Sigmoid colon (tissue), 6 donors: ENCODE measurements at regions not wholly inside any gene's neighbourhood (a gene's known extent, or its start where the extent isn't known, plus 50 kb on each side); places are given as distances from the start of the nearest gene placed in this dataset.

Source experiments
- DNase-seq: peaks from one replicate; pipeline ENCODE4 v3.0.0-alpha.2; 2019
- H3K27ac ChIP-seq, 4 donors: fragments of 200-600 bp; sonication (generic); one replicate each; pipeline ENCODE4 v1.5.1; 2016 to 2019; ENCODE audit warnings: mild to moderate bottlenecking in 1 of 4
- H3K27me3 ChIP-seq, 3 donors: fragments of 200-600 bp; sonication (generic); one replicate each; pipeline ENCODE4 v1.5.1; 2019; ENCODE audit warnings: mild to moderate bottlenecking in 1 of 3
- H3K36me3 ChIP-seq, 4 donors: fragments of 200-600 bp; sonication (generic); one replicate each; pipeline ENCODE4 v1.5.1; 2016 to 2019
- H3K4me1 ChIP-seq, 4 donors: fragments of 200-600 bp; sonication (generic); one replicate each; pipeline ENCODE4 v1.5.1; 2017 to 2019
- H3K4me3 ChIP-seq, 4 donors: fragments of 200-600 bp; sonication (generic); one replicate each; pipeline ENCODE4 v1.5.1; 2017 to 2019; ENCODE audit warnings: mild to moderate bottlenecking in 2 of 4, moderate library complexity in 1 of 4
- H3K9me3 ChIP-seq, 4 donors: fragments of 200-600 bp in 3 of 4; sonication (generic) in 3 of 4; one replicate each; pipeline versions ENCODE4 v1.5.1 to v1.6.1; 2013 to 2019
- EP300 ChIP-seq, 4 donors: sonication (generic); formaldehyde crosslinking; IDR thresholded peaks; one replicate each; pipeline ENCODE4 v1.6.1; 2017; ENCODE audit warnings: antibody characterized with exemption in 4 of 4
- POLR2A ChIP-seq, 2 donors: fragments of 450-650 bp; IDR thresholded peaks; one replicate each; pipeline ENCODE4 v1.6.1; 2016; ENCODE audit warnings: antibody characterized with exemption in 2 of 2, mild to moderate bottlenecking in 2 of 2, moderate library complexity in 2 of 2
- POLR2AphosphoS5 ChIP-seq, 4 donors: sonication (generic); formaldehyde crosslinking; IDR thresholded peaks; one replicate each; pipeline ENCODE4 v1.6.1; 2017; ENCODE audit warnings: antibody characterized with exemption in 4 of 4
- WGBS, 2 donors: extraction: QIAGEN DNeasy Blood & Tissue Kit; methylation state at CpG; one replicate each; pipeline ENCODE4 v1.1.7; 2013; 5-methylcytosine and 5-hydroxymethylcytosine counted together
- intact Hi-C: fragments of 100-400 bp; cut with DNase I; formaldehyde crosslinking; loops from one replicate; pipeline ENCODE4 v1.15.1; 2023
- TF ChIP-seq, protein P1 (sequence below), 4 experiments: fragments of 450-650 bp in 3 of 4; fragments of 200-600 bp in 1 of 4; IDR thresholded peaks; one replicate each; pipeline ENCODE4 v1.5.1; 2016 to 2019; ENCODE audit warnings: antibody characterized with exemption in 4 of 4, mild to moderate bottlenecking in 3 of 4, moderate library complexity in 2 of 4
- donor health status: healthy with polysubstance abuse.
- donor health status: healthy.

DNA sequence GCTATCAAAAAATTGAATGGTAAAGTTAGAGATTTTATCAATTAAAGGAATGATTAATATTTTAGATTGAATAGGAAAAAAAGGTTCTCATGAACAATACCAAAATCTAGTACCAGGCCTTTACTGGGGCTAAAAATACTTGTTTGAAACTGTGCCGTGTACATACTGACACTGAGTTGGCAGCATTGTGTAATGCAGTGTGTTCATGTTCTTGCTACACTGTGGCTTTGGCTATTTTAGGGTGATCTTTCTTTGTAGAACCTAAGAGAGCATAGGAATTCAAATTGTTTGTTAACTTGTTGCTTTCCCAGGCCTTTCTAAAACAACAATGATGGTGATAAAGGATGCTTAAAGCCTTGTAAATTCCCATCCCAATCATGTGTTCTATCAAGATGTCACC, 80.9 kb downstream of the KIF4B start:
- Histone ChIP-seq H3K4me1 (peaks cover 0 to 28% (median 23%) of the 10 kb centered on the region in 4 donors), H3K27me3 (no peaks in the 10 kb centered on the region), H3K36me3 (no peaks in the 10 kb centered on the region), H3K27ac (peak overlapping the region in 1 of 4 donors; percentile 22), H3K9me3 (no peaks in the 10 kb centered on the region), H3K4me3 (no peak overlapping the region)
- WGBS, 2 donors, result 86 to 89% methylated on average over 1 of the region's 1 CpG
- intact Hi-C loops, result no loop called here
- DNase-seq, result no peak
- TF ChIP-seq, protein P1, sequence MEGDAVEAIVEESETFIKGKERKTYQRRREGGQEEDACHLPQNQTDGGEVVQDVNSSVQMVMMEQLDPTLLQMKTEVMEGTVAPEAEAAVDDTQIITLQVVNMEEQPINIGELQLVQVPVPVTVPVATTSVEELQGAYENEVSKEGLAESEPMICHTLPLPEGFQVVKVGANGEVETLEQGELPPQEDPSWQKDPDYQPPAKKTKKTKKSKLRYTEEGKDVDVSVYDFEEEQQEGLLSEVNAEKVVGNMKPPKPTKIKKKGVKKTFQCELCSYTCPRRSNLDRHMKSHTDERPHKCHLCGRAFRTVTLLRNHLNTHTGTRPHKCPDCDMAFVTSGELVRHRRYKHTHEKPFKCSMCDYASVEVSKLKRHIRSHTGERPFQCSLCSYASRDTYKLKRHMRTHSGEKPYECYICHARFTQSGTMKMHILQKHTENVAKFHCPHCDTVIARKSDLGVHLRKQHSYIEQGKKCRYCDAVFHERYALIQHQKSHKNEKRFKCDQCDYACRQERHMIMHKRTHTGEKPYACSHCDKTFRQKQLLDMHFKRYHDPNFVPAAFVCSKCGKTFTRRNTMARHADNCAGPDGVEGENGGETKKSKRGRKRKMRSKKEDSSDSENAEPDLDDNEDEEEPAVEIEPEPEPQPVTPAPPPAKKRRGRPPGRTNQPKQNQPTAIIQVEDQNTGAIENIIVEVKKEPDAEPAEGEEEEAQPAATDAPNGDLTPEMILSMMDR (IDR thresholded peaks at IDR 0.05), result no peak
- TF ChIP-seq POLR2A (IDR thresholded peaks at IDR 0.05), result no peak
- TF ChIP-seq POLR2AphosphoS5 (IDR thresholded peaks at IDR 0.05), result no peak
- TF ChIP-seq EP300 (IDR thresholded peaks at IDR 0.05), result no peak

GRCh38 chr5:155097995-155098394, 84.4 kb downstream of the KIF4B start:
- intact Hi-C loops, result no loop called here
- H3K36me3 ChIP-seq, result no peaks in the 10 kb centered on the region
- no peak for DNase-seq
- no peaks in the 10 kb centered on the region for H3K27me3 ChIP-seq
- TF ChIP-seq, protein P1 (IDR thresholded peaks at IDR 0.05), result no peak
- TF ChIP-seq POLR2A (IDR thresholded peaks at IDR 0.05) (no peak), EP300 (IDR thresholded peaks at IDR 0.05) (no peak), POLR2AphosphoS5 (IDR thresholded peaks at IDR 0.05) (no peak)
- 85% methylated on average over 2 of the region's 2 CpGs for whole genome bisulfite sequencing, 2 donors
- H3K4me3 ChIP-seq, result no peak overlapping the region
- H3K9me3 ChIP-seq, result no peaks in the 10 kb centered on the region
- peaks cover 0 to 8% (median 5%) of the 10 kb centered on the region in 4 donors for H3K4me1 ChIP-seq
- H3K27ac ChIP-seq, result no peak overlapping the region

- no peaks in the 10 kb centered on the region for H3K36me3 ChIP-seq
- H3K27me3 ChIP-seq, result no peaks in the 10 kb centered on the region
- 16 to 53% methylated on average over 1 of the region's 1 CpG for WGBS, 2 donors
- intact Hi-C loops, result no loop called here
- peaks cover 0 to 10% (median 6%) of the 10 kb centered on the region in 4 donors for H3K4me1 ChIP-seq
- no peaks in the 10 kb centered on the region for H3K9me3 ChIP-seq
- no peak overlapping the region for H3K4me3 ChIP-seq
- DNase-seq, result no peak
- H3K27ac ChIP-seq, result no peak overlapping the region
- TF ChIP-seq, protein P1 (IDR thresholded peaks at IDR 0.05), result no peak
- TF ChIP-seq EP300 (IDR thresholded peaks at IDR 0.05) (no peak), POLR2AphosphoS5 (IDR thresholded peaks at IDR 0.05) (no peak), POLR2A (IDR thresholded peaks at IDR 0.05) (no peak)
Measured at GRCh38 chr5:155098433-155098832, 84.9 kb downstream of the KIF4B start.

GRCh38 chr5:155101697-155102096, 88.1 kb downstream of the KIF4B start:
- Histone ChIP-seq H3K4me1 (peaks cover 0 to 8% (median 0%) of the 10 kb centered on the region in 4 donors), H3K27me3 (no peaks in the 10 kb centered on the region), H3K9me3 (no peaks in the 10 kb centered on the region), H3K27ac (no peak overlapping the region), H3K36me3 (no peaks in the 10 kb centered on the region), H3K4me3 (no peak overlapping the region)
- TF ChIP-seq EP300 (IDR thresholded peaks at IDR 0.05), result no peak
- TF ChIP-seq, protein P1 (IDR thresholded peaks at IDR 0.05), result no peak
- 50 to 54% methylated on average over 2 of the region's 2 CpGs for WGBS, 2 donors
- intact Hi-C loops, result no loop called here
- no peak for DNase-seq

GRCh38 chr5:155103146-155103545, 89.6 kb downstream of the KIF4B start:
- Histone ChIP-seq H3K4me3 (no peak overlapping the region), H3K27ac (no peak overlapping the region), H3K4me1 (peaks cover 0 to 8% (median 0%) of the 10 kb centered on the region in 4 donors), H3K36me3 (no peaks in the 10 kb centered on the region), H3K27me3 (no peaks in the 10 kb centered on the region), H3K9me3 (no peaks in the 10 kb centered on the region)
- 74 to 84% methylated on average over 4 of the region's 4 CpGs for WGBS, 2 donors
- DNase-seq, result no peak
- TF ChIP-seq POLR2AphosphoS5 (IDR thresholded peaks at IDR 0.05) (no peak), EP300 (IDR thresholded peaks at IDR 0.05) (no peak), POLR2A (IDR thresholded peaks at IDR 0.05) (no peak)
- TF ChIP-seq, protein P1 (IDR thresholded peaks at IDR 0.05), result no peak
- intact Hi-C loops, result no loop called here
